ENCODE measurements at regions not wholly inside any gene's neighbourhood (a gene's known extent, or its start where the extent isn't known, plus 50 kb on each side); places are given as distances from the start of the nearest gene placed in this dataset.

DNA sequence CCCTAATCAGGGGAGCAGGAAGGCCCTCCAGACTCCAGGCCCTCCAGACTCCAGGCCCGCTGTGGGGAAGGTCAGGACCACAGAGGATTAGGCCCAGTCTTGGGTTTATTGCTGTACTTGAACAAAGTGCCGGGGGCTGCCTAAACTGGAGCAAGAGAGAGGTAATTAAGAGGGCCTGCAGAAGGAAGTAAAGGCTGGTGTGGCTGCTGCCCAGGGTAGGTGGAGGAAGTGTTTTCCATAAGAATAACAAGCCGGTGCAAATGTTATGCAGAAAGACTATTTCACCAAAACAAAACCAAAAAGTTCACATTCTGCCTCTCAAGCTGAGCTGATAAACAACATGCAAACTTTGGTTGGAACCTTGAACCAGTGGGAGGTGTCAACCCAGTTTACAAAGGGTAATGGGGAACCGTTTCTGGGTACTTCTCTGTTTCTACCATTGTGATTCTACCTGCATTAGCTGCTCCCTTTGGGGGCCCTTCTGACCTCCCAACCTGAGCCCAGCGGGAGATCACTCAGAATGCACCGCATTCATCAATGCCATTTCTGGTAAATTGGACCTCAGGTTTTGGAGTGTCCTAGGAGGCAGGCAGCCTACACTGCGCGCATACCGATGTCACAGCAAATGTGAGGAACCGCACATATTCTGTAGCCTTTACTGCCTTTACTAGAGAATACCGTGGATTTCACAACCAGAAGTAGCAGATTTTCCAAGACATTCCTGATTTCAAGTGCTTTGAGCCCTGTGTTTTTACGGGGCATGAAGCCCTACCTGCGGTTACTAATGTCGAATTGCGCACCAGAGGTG is 59.7 kb upstream of the BCOR start:
- no peak for DNase-seq (ENCODE audit: low read depth, low spot score)
- Histone ChIP-seq H3K9ac (replicated peaks; ENCODE audit: extremely low read depth, insufficient read depth, low read length) (peak overlapping the region; percentile 62), H4K20me1 (replicated peaks; ENCODE audit: control insufficient read depth, extremely low read depth, insufficient read depth, low read length) (no peaks in the 10 kb centered on the region), H3K9me3 (replicated peaks; ENCODE audit: control insufficient read depth, insufficient read depth, low read length) (no peaks in the 10 kb centered on the region), H3K36me3 (ENCODE audit: control insufficient read depth in 2 of 2, extremely low read depth in 1 of 2, insufficient read depth in 2 of 2, low read length in 2 of 2) (no peaks in the 10 kb centered on the region), H3K9me1 (replicated peaks; ENCODE audit: control insufficient read depth, extremely low read depth, insufficient read depth, low read length) (no peaks in the 10 kb centered on the region), H3K27ac (ENCODE audit: insufficient read depth, low read depth, low read length) (peak overlapping the region; percentile 24), H3K4me2 (ENCODE audit: insufficient read depth, low read length) (peak overlapping the region; percentile 63), H2AFZ (ENCODE audit: low read depth, low read length) (peak overlapping the region; percentile 89), H3K27me3 (ENCODE audit: control insufficient read depth in 2 of 2, insufficient read depth in 2 of 2, low read length in 2 of 2) (no peaks in the 10 kb centered on the region), H3K4me3 (replicated peaks in 1 of 3; ENCODE audit: insufficient read depth in 1 of 3, low read depth in 1 of 3, low read length in 3 of 3) (peak overlapping the region in 2 of 3 experiments; percentile 51 to 54), H3K4me1 (ENCODE audit: control insufficient read depth, extremely low read depth, insufficient read depth, low read length) (peaks cover 20% of the 10 kb centered on the region), H3K79me2 (ENCODE audit: control insufficient read depth, insufficient read depth, low read length) (no peaks in the 10 kb centered on the region)
- ChIA-PET CTCF (interaction anchor here (2.4 kb wide), 1 partner anchor 11 kb away, joined by 10 read pairs; no protein-coding TSS in a partner anchor), POLR2A (no interaction called here)
- no TSS peak for BruUV-seq (replicated peaks)
- TF ChIP-seq GATA2 (IDR thresholded peaks at IDR 0.05; ENCODE audit: insufficient read depth, insufficient read length, low read depth, low read length) (no peak), JUN (IDR thresholded peaks at IDR 0.05; ENCODE audit: borderline replicate concordance, insufficient read depth, insufficient read length, low read depth) (no peak), EZH2 (IDR thresholded peaks at IDR 0.05; ENCODE audit: borderline replicate concordance, low read depth, low read length, severe bottlenecking) (no peak), FOS (IDR thresholded peaks at IDR 0.05; ENCODE audit: borderline replicate concordance, insufficient read depth, low read length) (no peak), POLR2AphosphoS5 (IDR thresholded peaks at IDR 0.05; ENCODE audit: insufficient read depth, low read depth, low read length) (no peak), POLR2A (IDR thresholded peaks at IDR 0.05; ENCODE audit: low read depth, low read length) (no peak), MYC (IDR thresholded peaks at IDR 0.05; ENCODE audit: low read depth, low read length) (no peak)
- TF ChIP-seq, protein P1, sequence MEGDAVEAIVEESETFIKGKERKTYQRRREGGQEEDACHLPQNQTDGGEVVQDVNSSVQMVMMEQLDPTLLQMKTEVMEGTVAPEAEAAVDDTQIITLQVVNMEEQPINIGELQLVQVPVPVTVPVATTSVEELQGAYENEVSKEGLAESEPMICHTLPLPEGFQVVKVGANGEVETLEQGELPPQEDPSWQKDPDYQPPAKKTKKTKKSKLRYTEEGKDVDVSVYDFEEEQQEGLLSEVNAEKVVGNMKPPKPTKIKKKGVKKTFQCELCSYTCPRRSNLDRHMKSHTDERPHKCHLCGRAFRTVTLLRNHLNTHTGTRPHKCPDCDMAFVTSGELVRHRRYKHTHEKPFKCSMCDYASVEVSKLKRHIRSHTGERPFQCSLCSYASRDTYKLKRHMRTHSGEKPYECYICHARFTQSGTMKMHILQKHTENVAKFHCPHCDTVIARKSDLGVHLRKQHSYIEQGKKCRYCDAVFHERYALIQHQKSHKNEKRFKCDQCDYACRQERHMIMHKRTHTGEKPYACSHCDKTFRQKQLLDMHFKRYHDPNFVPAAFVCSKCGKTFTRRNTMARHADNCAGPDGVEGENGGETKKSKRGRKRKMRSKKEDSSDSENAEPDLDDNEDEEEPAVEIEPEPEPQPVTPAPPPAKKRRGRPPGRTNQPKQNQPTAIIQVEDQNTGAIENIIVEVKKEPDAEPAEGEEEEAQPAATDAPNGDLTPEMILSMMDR (IDR thresholded peaks at IDR 0.05; ENCODE audit: extremely low read depth in 1 of 2, insufficient read depth in 1 of 2, low read depth in 1 of 2, low read length in 2 of 2): no peak
- TF ChIP-seq, protein P2, sequence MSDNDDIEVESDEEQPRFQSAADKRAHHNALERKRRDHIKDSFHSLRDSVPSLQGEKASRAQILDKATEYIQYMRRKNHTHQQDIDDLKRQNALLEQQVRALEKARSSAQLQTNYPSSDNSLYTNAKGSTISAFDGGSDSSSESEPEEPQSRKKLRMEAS (IDR thresholded peaks at IDR 0.05; ENCODE audit: insufficient read depth, insufficient read length): no peak
- dilution Hi-C loops (cut with MboI; ENCODE audit: extremely low pct_ligation_motif_present, low sequenced_read_pairs): no loop called here
- no peak for FAIRE-seq
- intact Hi-C loops (cut with micrococcal nuclease): loop anchor here (5.0 kb wide), 1 partner anchor 425 kb away; no protein-coding TSS in a partner anchor

All from endothelial cell of umbilical vein (primary cell).